NCI-H2196 (cell line): ENCODE measurements at regions not wholly inside any gene's neighbourhood (a gene's known extent, or its start where the extent isn't known, plus 50 kb on each side); places are given as distances from the start of the nearest gene placed in this dataset.

Experiments
- DNase-seq: peaks from one replicate; lab custom pipeline; 2025; ENCODE audit not compliant: unreplicated experiment; lab: John Stamatoyannopoulos, UW

DNA sequence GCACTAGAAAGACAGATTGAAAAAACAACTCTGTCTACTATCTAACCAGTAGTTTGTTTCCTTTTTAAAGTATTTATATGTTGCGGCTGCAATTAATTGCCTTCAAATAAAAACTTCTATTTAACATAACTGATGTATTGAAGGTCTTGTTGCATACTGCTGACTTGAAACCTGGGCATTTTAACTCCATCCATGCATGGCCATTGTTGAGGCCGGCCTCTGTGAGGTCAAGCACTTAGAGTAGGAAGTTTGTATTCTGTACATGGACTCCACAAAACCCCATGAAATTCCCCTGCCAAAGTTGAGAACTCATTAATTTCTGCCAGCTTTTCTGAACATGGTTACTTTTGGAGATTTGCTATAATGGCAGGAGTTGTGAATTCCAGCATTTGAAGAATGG is 150.6 kb downstream of the GAS1 start:
- DNase-seq = no peak

GRCh38 chr9:86795823-86796553 is 151.3 kb downstream of the GAS1 start:
- DNase-seq = no peak

DNA sequence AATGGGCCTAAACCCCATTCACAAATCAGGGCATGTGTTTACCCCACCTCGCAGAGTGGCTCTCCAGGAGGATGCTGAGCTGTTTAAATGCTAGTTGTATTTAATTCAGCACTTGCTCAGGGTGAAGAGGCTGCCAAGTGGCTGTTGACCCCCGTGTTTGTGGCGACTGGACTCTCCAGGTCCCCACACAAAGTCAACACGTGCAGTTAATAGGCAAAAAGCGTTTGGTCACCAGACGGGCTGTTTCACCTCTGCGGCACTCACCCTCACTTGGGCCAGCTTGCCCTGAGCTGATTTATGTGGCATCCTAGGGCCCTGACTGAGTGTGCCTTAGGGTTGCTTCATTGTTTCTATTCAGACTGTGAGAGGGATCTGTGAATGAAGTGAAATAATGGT is 152.3 kb downstream of the GAS1 start:
- DNase-seq = no peak

- no peak for DNase-seq
Observed at GRCh38 chr9:86794391-86795046, 152.8 kb downstream of the GAS1 start.

DNA sequence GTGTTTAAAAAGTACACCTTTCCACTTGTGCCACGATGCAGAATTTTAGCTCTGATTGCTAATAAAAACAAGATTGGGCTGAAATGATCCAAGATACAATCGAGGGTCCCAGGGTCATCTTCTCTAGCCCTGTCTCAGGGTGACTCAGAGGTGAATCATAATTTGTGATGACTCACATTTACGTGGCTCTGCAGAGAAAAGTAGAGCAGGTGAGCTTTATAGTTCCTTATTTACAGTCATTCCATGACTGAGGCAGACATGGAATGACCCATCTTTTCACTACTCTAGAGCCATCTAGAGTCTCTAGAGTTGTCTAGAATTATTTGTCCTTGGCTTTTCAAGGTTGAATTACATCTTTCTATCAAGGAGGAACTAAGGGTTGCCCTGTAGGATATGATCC is 155.2 kb downstream of the GAS1 start:
- DNase-seq = no peak

DNA sequence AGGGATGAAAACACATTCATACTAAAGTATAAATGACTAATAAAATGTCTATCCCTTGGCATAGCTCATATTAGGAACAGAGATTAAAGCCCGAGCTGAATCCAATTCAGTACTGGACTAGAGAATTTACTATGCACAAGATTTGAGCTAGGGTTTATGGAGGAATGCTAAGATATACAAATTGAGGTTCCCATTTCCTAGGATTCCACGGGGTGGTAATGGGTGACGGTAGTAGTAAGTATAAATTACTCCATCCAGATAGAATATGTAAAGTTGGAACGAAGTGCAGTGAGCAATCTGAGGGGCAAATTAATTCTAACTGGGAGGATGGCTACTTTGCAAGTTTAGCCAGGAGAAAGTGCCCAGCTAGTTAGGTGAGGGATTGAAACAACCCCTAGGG is 156.5 kb downstream of the GAS1 start:
- DNase-seq = no peak

DNA sequence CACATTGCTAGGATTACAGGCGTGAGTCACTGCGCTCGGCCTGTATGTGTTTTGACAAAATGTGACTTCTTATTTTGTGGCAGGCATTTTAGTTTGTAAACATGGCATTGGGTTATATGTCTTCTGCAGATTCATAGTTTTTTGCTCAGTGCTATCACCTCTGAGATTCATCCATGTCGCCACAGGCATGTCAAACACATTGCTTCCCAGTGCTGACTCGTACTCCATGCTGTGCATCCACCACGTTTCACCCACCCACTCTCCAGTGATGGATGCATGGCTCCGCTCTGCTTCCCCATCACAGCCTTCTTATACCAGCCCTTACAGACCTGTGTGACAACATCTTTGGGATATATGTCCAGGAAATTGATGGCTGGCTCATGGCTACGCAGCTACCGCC is 158.8 kb downstream of the GAS1 start:
- no peak for DNase-seq

DNA sequence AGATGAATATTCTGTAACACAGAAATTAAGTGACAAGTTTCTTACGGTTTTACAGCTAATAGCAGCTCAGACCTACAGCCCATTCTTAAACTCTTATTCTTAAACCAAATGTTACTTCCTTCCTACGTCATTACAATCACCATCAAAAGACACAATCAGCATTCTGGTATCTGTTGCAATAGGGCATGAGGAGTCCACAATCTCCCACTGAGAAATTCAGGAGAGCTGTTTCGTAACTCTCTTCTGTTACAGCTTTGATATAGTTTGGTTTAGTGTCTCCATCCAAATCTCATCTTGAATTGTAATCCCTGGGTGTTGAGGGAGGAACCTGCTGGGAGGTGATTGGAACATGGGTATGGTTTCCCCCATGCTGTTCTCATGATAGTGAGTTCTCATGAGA is 163.4 kb downstream of the GAS1 start:
- DNase-seq = no peak

DNA sequence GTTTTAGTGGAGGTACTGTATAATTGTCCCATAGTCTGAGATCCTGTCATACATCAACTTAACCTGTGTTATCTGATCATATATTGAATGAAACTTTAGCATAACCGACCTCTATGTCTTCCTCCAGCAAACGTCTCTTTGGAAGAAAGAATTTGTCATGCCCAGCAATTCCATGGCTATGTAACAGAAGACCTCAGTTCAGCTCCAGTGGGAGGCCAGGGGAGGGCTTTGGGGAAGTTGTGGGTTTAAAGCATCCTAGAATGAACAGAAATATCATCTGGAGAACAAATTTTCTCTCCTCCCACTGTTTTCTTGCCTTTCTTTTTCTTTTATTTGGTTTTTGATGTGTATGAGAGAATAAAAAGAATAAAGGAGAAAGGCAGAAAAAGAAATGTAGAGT is 164.5 kb downstream of the GAS1 start:
- DNase-seq = no peak

GRCh38 chr9:86778761-86779160 is 168.5 kb downstream of the GAS1 start:
- DNase-seq = no peak

- DNase-seq = no peak
Observed at GRCh38 chr9:86775718-86776117, 171.6 kb downstream of the GAS1 start.

DNA sequence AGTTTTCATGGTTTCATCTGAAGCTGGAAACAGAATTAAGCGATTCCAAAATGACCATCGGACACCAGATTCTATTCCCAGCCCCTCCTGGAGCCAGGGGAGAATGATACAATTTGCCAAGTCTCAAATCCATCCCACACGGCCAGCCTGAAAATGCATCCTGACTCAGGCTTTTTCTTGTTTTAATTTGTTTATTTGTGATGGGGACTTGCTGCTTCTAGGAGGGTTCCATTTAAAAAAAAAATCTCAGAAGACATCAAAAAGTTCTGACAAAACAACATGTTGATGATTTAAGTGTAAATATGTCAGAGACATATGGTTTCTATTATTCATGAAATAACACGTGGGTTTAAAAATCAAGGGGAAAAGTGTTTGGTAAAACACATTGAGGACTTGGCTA is 173.2 kb downstream of the GAS1 start:
- DNase-seq = no peak

DNA sequence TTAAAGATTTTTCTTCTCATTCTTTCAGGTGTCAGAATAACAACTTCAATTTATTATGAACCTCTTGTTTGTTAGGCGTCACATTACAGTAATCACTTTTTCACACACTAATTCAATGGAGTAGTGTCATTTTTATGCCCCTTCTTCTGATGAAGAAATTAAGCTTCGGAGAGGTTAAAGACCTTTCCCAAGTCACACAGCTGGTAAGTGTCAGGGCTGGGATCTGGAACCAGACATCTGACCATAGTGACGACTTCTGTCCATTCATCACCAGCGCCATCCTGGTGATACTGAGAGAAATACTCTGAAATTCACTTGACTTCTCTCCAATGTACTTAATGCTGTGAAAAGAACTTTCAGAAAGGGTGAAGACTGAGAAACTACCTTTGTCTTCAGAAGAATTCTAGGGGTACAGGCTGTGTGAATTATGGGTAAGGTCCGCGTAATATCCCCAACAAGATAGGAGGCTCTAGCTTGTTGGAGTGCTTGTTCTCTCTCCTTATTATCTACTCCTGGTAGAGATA is 173.8 kb downstream of the GAS1 start:
- no peak for DNase-seq

DNA sequence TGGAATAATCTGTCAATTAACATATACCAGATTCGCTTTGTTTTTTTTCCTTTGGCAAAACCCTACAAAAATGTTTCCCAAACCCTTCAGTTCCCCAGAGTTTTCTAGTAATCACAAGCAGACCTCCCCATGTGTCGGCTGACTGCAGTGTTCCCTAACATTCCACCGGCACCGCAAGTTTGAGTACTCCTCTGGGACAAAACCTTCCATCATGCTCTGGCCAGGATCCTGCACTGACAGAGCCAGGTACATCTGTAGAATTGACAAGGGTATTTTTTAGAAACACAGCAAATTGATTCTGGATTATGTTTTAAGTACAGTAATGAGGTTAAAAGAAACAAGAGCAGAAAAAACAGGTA is 174.7 kb downstream of the GAS1 start:
- no peak for DNase-seq

- no peak for DNase-seq
Observed at GRCh38 chr9:86771941-86772634, 175.2 kb downstream of the GAS1 start.

- no peak for DNase-seq
Observed at GRCh38 chr9:86771420-86771819, 175.9 kb downstream of the GAS1 start.

- no peak for DNase-seq
Observed at GRCh38 chr9:86768709-86769108, 178.6 kb downstream of the GAS1 start.

DNA sequence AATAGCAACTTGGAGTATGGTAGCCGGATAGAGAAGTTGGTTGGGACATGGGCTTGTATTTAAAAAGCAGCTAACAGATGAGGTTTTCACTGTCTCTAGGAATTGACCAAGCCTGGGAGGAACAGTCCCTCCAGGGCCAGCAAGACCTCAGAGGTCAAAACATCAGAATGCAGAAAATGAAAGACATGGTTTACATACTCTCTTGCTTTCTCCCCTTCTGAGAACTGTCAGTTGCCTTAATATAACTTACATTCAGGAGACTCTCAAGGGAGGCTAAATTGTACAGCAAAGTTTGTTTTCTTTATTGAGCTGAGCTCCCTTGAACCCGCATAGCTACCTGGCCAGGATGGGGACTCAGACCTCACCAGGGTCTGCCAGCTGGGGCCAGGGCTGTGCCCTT is 179.3 kb downstream of the GAS1 start:
- no peak for DNase-seq

GRCh38 chr9:86767373-86767772 is 179.9 kb downstream of the GAS1 start:
- no peak for DNase-seq

GRCh38 chr9:86766912-86767311 is 180.4 kb downstream of the GAS1 start:
- no peak for DNase-seq

GRCh38 chr9:86766511-86766910 is 180.8 kb downstream of the GAS1 start:
- no peak for DNase-seq

GRCh38 chr9:86765746-86766430 is 181.4 kb downstream of the GAS1 start:
- DNase-seq = no peak
